OCI-LY7 (cell line): ENCODE measurements at regions not wholly inside any gene's neighbourhood (a gene's known extent, or its start where the extent isn't known, plus 50 kb on each side); places are given as distances from the start of the nearest gene placed in this dataset.

Experiments
- BruUV-seq: library from RNA; stranded (reverse); fragments of 400-500 nt; replicated peaks from 2 replicates; lab custom pipeline; 2021; lab: Mats Ljungman, UMichigan
- CTCF ChIA-PET: fragments of 300-600 bp; sonication (Branson Sonifier 250); formaldehyde crosslinking; loops from one replicate; lab custom pipeline; 2022; ENCODE audit warnings: antibody characterized with exemption; ENCODE audit not compliant: unreplicated experiment; lab: Charles Lee
- POLR2A ChIA-PET: fragments of 300-600 bp; sonication (Branson Sonifier 250); formaldehyde crosslinking; loops from one replicate; lab custom pipeline; 2022; ENCODE audit warnings: antibody characterized with exemption; lab: Charles Lee
- DNase-seq: peaks from one replicate; pipeline ENCODE4 v3.0.0-alpha.2; 2015; ENCODE audit warnings: low spot score
- H2AFZ ChIP-seq: fragments of 200-600 bp; sonication (generic), shearing (Covaris generic); 2 replicates; pipeline ENCODE4 v1.6.1; 2014; ENCODE audit warnings: mild to moderate bottlenecking, antibody characterized with exemption, low read length, moderate library complexity
- H3K27ac ChIP-seq: fragments of 200-600 bp; sonication (generic); 2 replicates; pipeline ENCODE4 v1.5.1; 2014; ENCODE audit warnings: mixed run types, low read depth, mild to moderate bottlenecking, moderate library complexity, low read length, inconsistent platforms; ENCODE audit not compliant: poor library complexity, severe bottlenecking
- H3K36me3 ChIP-seq: fragments of 200-600 bp; sonication (generic); 2 replicates; pipeline ENCODE4 v1.6.1; 2014; ENCODE audit warnings: mild to moderate bottlenecking, antibody characterized with exemption, low read length, moderate library complexity, mixed read lengths; ENCODE audit not compliant: insufficient read depth
- H3K4me1 ChIP-seq: fragments of 200-600 bp; sonication (generic); 2 replicates; pipeline ENCODE4 v1.5.1; 2014; ENCODE audit warnings: mild to moderate bottlenecking, low read length; ENCODE audit not compliant: insufficient read depth, poor library complexity, severe bottlenecking
- H3K4me2 ChIP-seq: fragments of 200-600 bp; sonication (generic); 2 replicates; pipeline ENCODE4 v1.6.1; 2014; ENCODE audit warnings: mild to moderate bottlenecking, low read length
- H3K4me3 ChIP-seq: fragments of 200-600 bp; sonication (generic); 2 replicates; pipeline ENCODE4 v1.5.1; 2014; ENCODE audit warnings: mild to moderate bottlenecking, low read depth, low read length; ENCODE audit not compliant: poor library complexity, severe bottlenecking
- H3K79me2 ChIP-seq: fragments of 200-600 bp; sonication (generic); 2 replicates; pipeline ENCODE4 v1.6.1; 2016; ENCODE audit warnings: low read depth, mild to moderate bottlenecking, low read length, moderate library complexity, mixed read lengths; ENCODE audit not compliant: insufficient read depth
- H3K9me2 ChIP-seq: fragments of 200-600 bp; sonication (generic); 2 replicates; pipeline ENCODE4 v1.6.1; 2016; ENCODE audit warnings: mild to moderate bottlenecking, low read length, mixed read lengths; ENCODE audit not compliant: insufficient read depth
- H3K9me3 ChIP-seq: fragments of 200-600 bp; sonication (generic); 2 replicates; pipeline ENCODE4 v1.6.1; 2014; ENCODE audit warnings: mild to moderate bottlenecking, mixed run types, low read length, mixed read lengths
- H4K20me1 ChIP-seq: fragments of 200-600 bp; sonication (generic); 2 replicates; pipeline ENCODE4 v1.6.1; 2014; ENCODE audit warnings: mild to moderate bottlenecking, antibody characterized with exemption, low read length, moderate library complexity, mixed read lengths; ENCODE audit not compliant: insufficient read depth
- CTCF ChIP-seq: fragments of 200-600 bp; sonication (generic); conservative IDR thresholded peaks from 2 replicates; pipeline ENCODE4 v1.5.1; 2014; ENCODE audit warnings: mild to moderate bottlenecking, antibody characterized with exemption, low read length, moderate library complexity, mixed read lengths
- EZH2phosphoT487 ChIP-seq: fragments of 200-600 bp; sonication (generic); IDR thresholded peaks from 2 replicates; pipeline ENCODE4 v1.6.1; 2018; ENCODE audit warnings: low read depth, borderline replicate concordance, mild to moderate bottlenecking, mixed run types, antibody characterized with exemption, low read length, moderate library complexity, mixed read lengths
- intact Hi-C: fragments of 100-400 bp; cut with micrococcal nuclease; formaldehyde crosslinking; loops from one replicate; pipeline ENCODE4 v1.10.0; 2022; ENCODE audit not compliant: unreplicated experiment

- no peaks in the 10 kb centered on the region for H3K36me3 ChIP-seq
- no peaks in the 10 kb centered on the region for H3K9me3 ChIP-seq
- TF ChIP-seq EZH2phosphoT487, result no peak
- TF ChIP-seq CTCF, result no peak
- no peak overlapping the region for H3K4me3 ChIP-seq
- no peak overlapping the region for H3K27ac ChIP-seq
- no peaks in the 10 kb centered on the region for H3K79me2 ChIP-seq
- no peak overlapping the region for H2AFZ ChIP-seq
- no peak overlapping the region for H3K4me2 ChIP-seq
- no peaks in the 10 kb centered on the region for H3K9me2 ChIP-seq
- no TSS peak for BruUV-seq
- H4K20me1 ChIP-seq, result no peaks in the 10 kb centered on the region
- no peak for DNase-seq
- ChIA-PET POLR2A (no interaction called here), CTCF (no interaction called here)
- intact Hi-C loops, result loop anchor here (10.0 kb wide), 1 partner anchor 235 kb away; no protein-coding TSS in a partner anchor
- H3K4me1 ChIP-seq, result no peaks in the 10 kb centered on the region
Measured at GRCh38 chr18:10279905-10280644, 174.4 kb upstream of the APCDD1 start.

DNA sequence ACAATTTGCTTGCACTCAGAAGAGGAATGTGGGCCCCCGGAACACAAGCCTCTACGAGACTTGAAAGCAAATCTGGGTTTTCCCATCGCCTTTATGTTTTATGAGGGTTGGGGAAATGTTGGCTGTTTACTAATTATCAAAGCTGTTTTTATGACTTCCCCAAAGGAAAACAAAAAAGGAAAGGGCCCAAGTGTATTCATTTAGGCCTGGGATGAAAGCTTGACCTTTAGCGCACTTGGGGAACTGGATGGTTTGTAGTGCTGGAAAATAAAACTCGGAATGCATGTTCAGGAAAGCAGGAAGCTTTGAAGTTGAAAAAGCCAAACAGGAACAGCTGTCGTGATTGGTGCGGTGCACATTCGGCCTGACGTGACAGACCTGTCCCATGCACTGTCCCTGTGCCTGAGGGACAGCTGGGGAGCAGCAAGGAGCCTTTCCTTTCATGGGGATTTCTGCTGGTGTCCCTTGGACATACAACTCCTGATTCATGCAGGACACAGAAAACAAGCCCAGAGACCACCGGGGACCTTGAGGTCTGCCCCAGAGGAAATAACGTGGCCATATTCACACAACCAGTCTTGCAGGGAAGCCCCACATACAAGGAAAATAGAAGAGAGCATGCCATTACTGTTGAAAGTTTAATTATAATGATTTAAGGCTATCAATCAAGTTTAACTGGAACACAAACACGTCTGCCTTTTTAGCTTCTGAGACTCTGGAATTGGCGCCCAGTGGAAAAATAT, 169.7 kb upstream of the APCDD1 start:
- Histone ChIP-seq H3K4me2 (no peak overlapping the region), H4K20me1 (no peaks in the 10 kb centered on the region), H3K36me3 (no peaks in the 10 kb centered on the region), H3K9me2 (no peaks in the 10 kb centered on the region), H3K4me1 (no peaks in the 10 kb centered on the region), H3K4me3 (no peak overlapping the region), H3K9me3 (no peaks in the 10 kb centered on the region), H3K27ac (no peak overlapping the region), H3K79me2 (no peaks in the 10 kb centered on the region), H2AFZ (no peak overlapping the region)
- POLR2A ChIA-PET, result interaction anchor here (0.7 to 1.1 kb wide), 2 partner anchors 9 to 184 kb away, joined by 3 read pairs; no protein-coding TSS in a partner anchor
- no TSS peak for BruUV-seq
- CTCF ChIA-PET, result no interaction called here
- intact Hi-C loops, result no loop called here
- DNase-seq, result no peak
- TF ChIP-seq EZH2phosphoT487 (no peak), CTCF (no peak)

- no peak for DNase-seq
- ChIA-PET POLR2A (no interaction called here), CTCF (no interaction called here)
- H3K27ac ChIP-seq, result no peak overlapping the region
- intact Hi-C loops, result no loop called here
- no peak for TF ChIP-seq CTCF
- no peak for TF ChIP-seq EZH2phosphoT487
- no peak overlapping the region for H3K4me3 ChIP-seq
- BruUV-seq, result no TSS peak
- no peak overlapping the region for H3K4me2 ChIP-seq
- H3K79me2 ChIP-seq, result no peaks in the 10 kb centered on the region
- H3K36me3 ChIP-seq, result no peaks in the 10 kb centered on the region
- H4K20me1 ChIP-seq, result no peaks in the 10 kb centered on the region
- H3K9me2 ChIP-seq, result no peaks in the 10 kb centered on the region
- no peaks in the 10 kb centered on the region for H3K9me3 ChIP-seq
- H2AFZ ChIP-seq, result no peak overlapping the region
- H3K4me1 ChIP-seq, result no peaks in the 10 kb centered on the region
Measured at GRCh38 chr18:10285283-10285640, 169.2 kb upstream of the APCDD1 start.
